Stimulated activated CD4-positive, alpha-beta T cell treated with anti-CD3 and anti-CD28 coated beads, Interleukin-15, amount 100 ng/mL, for 1 hour (primary cell): ENCODE measurements at regions not wholly inside any gene's neighbourhood (a gene's known extent, or its start where the extent isn't known, plus 50 kb on each side); places are given as distances from the start of the nearest gene placed in this dataset.
A peak's percentile ranks its signal among the peaks of the same experiment; 100 is the strongest.
"Not testable (repeated sequence)": the region's sequence is repeated elsewhere in the genome, so short reads cannot be mapped to it uniquely, and the experiment has no call there.

Source experiments
- DNase-seq, 2 donors: peaks; one replicate each; pipeline ENCODE4 v3.0.0-alpha.2; 2020; ENCODE audit warnings: low read depth in 1 of 2, low spot score in 1 of 2

DNA sequence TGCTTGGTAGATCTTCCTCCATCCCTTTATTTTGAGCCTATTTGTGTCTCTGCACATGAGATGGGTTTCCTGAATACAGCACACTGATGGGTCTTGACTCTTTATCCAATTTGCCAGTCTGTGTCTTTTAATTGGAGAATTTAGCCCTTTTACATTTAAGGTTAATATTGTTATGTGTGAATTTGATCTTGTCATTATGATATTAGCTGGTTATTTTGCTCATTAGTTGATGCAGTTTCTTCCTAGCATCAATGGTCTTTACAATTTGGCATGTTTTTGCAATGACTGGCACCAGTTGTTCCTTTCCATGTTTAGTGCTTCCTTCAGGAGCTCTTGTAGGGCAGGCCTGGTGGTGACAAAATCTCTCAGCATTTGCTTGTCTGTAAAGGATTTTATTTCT lies 72.4 kb downstream of the HNRNPD start:
- DNase-seq, result not testable (repeated sequence)

- no peak for DNase-seq
These were observed 80.5 kb downstream of the HNRNPD start for GRCh38 chr4:82293304-82293703.

- DNase-seq, result no peak
These were observed 86.1 kb downstream of the HNRNPD start for GRCh38 chr4:82287720-82288119.

GRCh38 chr4:82284858-82285805 lies 88.7 kb downstream of the HNRNPD start:
- DNase-seq, result peak; percentile 97 to 99

DNA sequence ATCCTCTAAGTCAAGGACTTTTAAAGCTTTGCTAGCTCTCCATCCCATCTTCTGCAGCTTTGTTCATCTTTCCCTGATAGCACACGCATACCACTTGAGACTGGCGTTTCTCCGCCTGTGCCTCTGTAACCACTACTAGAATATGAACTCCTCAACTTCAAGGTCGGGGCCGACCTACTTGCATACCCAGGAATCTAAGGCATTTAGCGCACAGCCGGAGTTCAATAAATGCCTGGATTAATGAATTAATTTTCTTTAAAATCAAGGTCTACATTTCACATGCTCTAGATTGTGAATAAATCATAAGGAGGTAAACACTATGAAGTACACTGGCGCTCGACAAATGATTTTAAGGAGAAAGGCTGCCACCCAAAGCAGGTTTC lies 89.3 kb downstream of the HNRNPD start:
- DNase-seq, result no peak

GRCh38 chr4:82282875-82283274 lies 90.9 kb downstream of the HNRNPD start:
- DNase-seq, result no peak

DNA sequence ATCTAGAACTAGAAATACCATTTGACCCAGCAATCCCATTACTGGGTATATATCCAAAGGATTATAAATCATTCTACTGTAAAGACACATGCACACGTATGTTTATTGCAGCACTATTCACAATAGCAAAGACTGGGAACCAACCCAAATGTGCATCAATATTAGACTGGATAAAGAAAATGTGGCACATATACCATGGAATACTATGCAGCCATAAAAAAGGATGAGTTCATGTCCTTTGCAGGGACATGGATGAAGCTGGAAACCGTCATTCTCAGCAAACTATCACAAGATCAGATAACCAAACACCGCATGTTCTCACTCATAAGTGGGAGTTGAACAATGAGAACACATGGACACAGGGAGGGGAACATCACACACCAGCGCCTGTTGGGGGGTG lies 94.2 kb downstream of the HNRNPD start:
- not testable (repeated sequence) for DNase-seq

- DNase-seq, result no peak
These were observed 97.5 kb downstream of the HNRNPD start for GRCh38 chr4:82276332-82276640.

- no peak for DNase-seq
These were observed 98.1 kb downstream of the HNRNPD start for GRCh38 chr4:82275431-82276331.

GRCh38 chr4:82274700-82275099 lies 99.1 kb downstream of the HNRNPD start:
- DNase-seq, result not testable (repeated sequence)

DNA sequence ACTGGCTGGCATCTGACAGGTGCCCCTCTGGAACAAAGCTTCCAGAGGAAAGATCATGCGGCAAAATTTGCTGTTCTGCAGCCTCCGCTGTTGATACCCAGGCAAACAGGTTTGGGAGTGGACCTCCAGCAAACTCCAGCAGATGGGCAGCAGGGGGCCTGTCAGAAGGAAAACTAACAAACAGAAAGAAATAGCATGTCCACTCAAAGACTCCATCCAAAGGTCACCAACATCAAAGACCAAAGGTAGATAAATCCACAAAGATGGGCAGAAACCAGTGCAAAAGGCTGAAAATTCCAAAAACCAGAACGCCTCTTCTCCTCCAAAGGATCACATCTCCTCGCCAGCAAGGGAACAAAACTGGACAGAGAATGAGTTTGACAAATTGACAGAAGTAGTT lies 101.3 kb downstream of the HNRNPD start:
- DNase-seq, result not testable (repeated sequence)

DNA sequence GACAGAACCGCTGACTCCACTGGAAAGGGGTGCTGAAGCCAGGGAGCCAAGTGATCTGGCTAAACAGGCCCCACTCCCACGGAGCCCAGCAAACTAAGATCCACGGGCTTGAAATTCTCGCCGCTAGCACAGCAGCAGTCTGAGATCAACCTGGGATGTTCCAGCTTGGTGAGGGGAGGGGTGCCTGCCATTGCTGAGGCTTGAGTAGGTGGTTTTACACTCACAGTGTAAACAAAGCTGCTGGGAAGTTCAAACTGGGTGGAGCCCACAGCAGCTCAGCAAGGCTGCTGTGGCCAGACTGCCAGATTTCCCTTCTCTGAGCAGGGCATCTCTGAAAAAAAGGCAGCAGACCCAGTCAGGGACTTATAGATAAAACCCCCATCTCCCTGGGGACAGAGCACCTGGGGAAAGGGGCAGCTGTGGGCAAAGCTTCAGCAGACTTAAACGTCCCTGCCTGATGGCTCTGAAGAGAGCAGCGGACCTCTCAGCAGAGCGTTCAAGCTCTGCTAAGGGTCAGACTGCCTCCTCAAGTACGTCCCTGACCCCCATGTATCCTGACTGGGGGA lies 101.8 kb downstream of the HNRNPD start:
- DNase-seq, result not testable (repeated sequence)

GRCh38 chr4:82268826-82269193 lies 105.0 kb downstream of the HNRNPD start:
- DNase-seq, result no peak

DNA sequence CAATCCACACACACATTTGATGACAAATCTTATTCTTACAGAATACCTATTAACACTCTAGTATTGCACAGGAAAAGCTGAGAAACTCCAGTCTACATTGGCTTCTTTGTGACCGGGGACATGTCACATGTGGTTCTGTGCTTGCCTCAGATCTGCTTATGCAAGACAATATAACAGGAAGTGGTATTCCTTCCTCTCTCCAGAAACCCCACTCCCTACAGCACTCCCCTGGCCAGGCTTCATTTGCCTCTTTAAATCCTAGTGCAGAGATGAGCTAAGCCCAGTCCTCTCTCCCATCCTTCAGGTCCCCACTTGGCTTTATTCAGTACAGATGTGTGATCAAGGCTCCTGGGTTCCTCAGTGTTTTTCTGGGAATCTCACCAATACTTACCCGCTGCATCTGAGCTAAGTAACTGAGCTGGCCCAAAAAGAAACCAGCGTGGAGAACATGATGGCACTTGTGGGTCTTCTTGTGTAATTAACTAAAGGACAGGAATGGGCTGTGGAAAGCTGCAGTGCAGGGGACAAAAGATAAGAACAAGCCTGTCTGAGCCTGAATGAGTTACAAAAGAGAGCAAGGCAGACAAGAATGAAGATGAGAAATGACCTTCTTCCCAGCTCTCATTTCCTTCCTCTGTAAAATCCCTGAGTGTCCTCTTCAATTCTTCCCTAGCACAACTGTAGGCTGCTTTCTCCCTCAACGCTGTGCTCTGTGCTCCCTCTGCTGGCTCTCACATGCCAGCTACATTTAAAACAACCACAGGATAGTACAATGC lies 105.6 kb downstream of the HNRNPD start:
- DNase-seq, result peak in 1 of 2 donors; percentile 5

- DNase-seq, result no peak
These were observed 106.3 kb downstream of the HNRNPD start for GRCh38 chr4:82267506-82267905.

DNA sequence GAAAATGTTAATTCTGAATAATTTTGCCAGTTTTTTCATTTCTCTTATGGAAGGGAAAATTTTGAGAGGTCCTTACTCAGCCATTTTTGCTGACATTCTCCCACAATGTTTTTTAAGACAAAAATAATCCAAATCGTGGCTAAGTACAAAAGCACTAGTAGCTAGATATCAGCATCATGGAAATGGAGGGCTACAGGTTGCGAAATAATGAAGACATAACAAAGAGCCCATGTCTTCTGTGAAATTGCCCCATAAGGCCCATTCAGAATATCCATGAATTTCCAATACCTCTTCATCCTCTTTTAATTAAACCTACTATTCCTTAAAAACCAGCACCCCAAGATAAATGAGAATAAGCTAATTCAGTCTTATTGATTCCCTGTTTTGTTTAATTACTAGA lies 107.4 kb downstream of the HNRNPD start:
- no peak for DNase-seq

- DNase-seq, result no peak
These were observed 112.7 kb downstream of the HNRNPD start for GRCh38 chr4:82261084-82261483.

DNA sequence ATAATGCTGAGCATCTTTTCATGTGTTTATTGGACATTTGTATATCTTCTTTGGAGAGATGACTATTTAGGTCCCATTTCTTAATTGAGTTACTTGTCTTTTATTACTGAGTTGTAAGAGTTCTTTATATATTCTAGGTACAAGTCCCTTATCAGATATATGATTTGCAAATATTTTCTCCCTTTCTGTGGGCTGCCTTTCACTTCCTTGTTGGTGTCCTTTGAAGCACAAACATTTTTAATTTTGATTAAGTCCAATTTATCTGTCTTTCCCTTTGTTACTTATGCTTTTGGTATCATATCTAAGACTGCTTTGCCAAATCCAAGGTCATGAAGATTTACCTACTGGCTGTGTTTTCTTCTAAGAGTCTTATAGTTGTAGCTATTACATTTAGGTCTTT lies 113.2 kb downstream of the HNRNPD start:
- DNase-seq, result no peak

- no peak for DNase-seq
These were observed 117.1 kb downstream of the HNRNPD start for GRCh38 chr4:82256718-82257117.

DNA sequence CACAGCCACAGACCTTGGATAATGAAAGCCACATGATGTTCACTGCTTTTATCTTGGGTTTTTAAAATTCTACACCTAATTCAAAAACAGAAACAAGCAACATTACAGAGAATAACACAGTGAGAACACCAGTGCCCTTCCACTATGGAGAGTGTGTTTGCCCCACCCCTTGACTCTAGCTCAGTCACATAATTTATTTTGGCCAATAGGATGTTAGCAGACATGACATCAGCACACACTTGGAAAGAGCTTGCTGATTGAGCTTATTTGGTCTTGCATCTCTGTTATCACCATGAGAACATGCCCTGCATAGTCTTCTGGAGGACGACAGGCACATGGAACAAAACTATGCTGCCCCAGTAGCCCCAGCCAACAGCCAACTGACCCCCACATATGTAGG lies 118.1 kb downstream of the HNRNPD start:
- DNase-seq, result no peak
